HG02678 (cell line): ENCODE measurements at regions not wholly inside any gene's neighbourhood (a gene's known extent, or its start where the extent isn't known, plus 50 kb on each side); places are given as distances from the start of the nearest gene placed in this dataset.
"Not testable (repeated sequence)": the region's sequence is repeated elsewhere in the genome, so short reads cannot be mapped to it uniquely, and the experiment has no call there.

ENCODE experiments used
- ATAC-seq: cut with Tn5 transposase; IDR thresholded peaks from one replicate; pipeline ENCODE4 v1.9.1; 2021; ENCODE audit warnings: mild to moderate bottlenecking, moderate library complexity; ENCODE audit not compliant: unreplicated experiment

DNA sequence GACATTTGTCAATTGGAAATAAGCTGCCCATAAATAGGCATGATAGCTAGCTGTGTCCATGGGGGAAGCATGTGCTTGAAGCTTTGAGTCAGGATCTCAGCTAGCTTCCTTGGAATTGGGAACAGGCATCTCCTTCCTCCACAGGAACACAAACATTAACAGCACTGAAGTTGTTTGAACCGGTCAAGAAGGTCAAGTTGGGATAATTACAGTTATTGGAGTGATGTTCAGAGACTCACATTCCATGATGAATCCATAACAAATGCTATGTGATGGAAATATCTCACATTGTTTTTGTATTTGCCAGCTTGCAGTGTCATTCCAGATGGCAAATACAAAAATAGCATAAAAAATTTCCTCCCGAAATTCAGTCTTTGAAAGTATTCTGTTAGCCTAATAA lies 347.6 kb upstream of the SMIM21 start:
- ATAC-seq = no peak

DNA sequence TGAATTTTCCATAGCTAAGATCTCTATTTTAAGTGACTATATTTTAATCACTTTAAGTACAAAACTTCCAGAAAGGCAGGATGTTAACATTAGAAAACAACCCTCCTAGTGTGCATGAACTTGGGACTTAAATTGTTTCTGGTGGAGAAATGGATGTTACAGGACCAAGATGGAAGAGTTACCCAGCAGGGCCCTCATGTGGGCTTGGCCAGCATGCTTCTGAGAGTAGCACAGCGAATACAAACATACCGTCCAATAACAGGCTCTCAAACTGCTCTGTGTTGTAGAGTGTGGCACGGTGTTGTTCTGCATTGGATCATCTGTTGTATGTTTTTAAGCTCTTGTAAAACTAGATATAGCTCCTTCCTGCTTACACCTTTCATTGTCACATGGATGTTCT lies 346.1 kb upstream of the SMIM21 start:
- no peak for ATAC-seq

DNA sequence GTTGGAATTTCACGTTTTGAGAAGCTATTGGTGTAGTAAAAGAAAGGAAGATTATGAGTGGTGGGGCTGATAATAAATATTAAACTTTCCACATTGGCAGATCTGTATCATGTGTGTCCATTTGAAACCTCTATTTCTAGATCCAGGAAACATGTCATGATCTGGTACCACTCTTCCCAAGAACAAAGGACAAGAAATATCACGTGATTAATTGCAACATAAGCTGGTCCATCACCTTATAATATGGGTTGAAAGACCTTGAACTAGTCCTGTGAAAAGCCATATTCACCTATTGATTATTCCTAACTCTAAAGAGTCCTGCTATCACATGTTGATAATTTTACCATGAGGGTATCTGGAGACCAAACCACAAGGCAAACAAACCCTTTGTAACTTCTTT lies 335.3 kb upstream of the SMIM21 start:
- ATAC-seq = no peak

DNA sequence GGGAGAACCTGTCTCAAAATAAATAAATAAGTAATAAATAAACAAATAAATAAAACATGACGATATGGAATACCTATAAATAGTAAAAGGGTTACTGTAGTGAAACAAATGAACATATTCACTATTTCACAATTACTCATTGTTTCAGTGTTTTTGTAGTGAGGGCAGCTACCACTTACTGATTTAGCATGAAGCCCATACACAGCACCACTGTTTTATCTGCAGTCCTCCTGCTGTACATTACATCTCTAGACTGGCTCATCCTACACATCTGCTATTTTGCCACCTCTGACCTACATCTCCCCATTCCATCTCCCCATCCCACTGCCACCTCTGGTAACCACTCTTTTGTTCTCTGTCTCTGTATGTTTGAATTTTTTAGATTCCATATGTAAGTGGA lies 332.7 kb upstream of the SMIM21 start:
- no peak for ATAC-seq

DNA sequence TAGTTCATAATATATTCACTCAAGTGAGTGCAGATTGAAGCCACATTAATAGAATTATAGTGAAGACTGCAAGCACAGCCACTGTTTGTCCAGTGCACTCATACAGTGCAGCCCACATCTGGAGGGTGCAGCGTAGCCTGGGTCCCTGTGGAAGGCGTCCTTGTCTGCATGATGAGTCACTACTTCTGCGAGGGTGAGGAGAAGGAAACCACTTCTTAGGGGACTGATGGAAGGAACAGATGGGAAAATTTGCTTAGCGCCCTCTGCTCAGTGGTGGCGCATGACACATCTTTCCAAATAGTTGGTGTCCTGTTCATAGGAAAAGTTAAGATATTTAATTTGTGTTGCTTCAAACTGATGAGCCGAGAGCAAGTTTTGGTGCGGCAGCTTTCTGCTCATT lies 330.4 kb upstream of the SMIM21 start:
- no peak for ATAC-seq

DNA sequence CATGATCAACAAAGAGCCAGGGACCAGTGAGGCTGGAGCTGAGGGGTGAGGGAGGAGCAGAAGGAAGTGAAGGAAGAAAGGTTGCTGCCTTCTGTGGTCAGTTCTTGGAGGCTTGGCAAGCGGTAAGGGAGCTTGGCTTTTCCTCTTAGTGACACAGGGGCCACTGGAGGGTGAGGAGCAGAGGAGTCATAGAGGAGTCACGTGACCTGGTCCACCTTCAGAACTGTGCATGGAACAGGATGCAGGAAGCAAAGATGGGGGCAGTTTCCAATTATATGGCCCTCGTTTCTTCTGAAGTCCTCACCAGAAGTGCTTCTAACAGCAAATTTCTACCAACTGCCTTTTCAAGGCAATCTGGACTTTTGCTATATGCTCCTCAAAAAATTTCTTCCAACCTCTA lies 326.9 kb upstream of the SMIM21 start:
- ATAC-seq = no peak

DNA sequence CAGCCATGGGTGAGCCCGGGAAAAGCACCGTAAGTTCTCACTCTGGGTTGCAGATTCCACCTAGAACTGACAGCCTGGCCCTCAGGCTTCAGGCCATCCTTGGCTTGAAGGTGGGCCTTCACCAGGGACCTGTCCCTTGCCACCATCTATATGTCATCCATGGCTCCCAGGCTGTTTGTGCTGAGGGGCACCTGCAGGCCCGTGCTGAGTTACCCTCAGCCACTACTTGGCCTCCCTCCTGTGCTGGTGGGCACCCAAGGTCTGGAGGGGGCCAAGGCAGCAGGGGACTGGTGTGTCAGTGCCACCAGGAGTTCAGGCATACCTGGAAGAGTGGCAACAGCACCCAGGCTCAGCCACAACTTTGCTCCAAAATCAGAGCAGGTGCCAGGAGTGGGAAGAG lies 326.2 kb upstream of the SMIM21 start:
- no peak for ATAC-seq

DNA sequence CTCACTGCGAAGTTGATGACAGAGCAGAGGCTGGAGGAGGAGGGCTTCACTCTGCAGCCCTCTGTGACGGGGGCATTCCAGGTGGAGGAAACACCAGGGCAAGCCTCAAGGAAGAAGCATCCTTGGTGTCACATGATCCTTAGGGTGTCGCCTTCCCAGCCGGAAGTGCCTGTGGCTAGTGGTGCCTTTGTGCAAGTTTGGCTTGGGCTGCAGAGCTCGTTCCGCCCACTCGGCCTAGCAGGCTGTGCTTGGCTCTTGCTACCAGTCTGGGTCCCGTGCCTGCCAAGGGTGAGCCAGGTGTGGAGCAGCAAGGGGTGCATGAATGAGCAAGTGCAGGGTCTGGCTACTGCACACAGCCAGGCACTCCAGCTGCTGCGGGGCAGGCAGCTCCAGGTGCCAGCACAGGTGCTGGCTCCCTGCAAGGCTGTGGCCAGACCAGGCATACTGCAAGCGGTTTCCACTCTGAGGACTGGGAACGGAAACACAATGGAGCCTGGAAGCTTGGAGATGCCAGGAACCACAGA lies 325.3 kb upstream of the SMIM21 start:
- no peak for ATAC-seq

DNA sequence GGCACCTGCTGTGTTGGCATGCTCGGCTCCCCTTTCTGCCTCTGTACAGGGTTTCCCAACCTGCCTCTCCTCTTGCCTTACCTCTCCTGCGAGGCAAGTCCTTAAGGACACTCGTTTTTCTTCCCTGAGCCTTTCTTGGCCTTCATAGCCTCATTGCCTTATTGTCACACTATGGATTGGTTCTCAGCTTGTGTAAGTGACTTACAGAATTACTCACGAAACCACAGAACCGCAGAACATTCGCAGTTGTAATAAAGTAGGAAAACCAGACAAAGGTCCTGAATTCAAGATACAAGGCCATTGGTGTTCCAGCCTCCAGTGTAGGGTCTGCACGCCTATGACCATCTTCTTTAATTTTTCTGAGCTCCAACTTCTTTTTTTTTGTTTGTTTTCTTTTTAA lies 317.6 kb upstream of the SMIM21 start:
- no peak for ATAC-seq

DNA sequence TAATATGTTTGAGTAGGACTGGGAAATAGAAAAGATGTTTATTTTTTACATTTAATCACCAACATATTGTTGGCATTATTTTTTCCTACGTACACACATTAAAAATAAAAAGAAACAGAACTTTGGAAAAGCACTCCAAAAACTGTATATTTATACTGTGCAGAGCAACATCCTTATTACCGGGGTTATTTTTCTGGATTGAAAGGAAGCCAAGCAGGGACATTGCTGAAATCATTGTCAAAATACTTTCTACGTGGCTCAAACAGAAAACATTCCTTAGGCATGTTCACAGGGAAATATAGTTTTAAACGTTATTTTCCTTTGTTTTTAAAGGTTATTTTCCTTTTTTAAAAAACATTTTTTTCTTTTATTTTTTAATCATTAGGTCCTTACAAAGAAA lies 315.0 kb upstream of the SMIM21 start:
- no peak for ATAC-seq

DNA sequence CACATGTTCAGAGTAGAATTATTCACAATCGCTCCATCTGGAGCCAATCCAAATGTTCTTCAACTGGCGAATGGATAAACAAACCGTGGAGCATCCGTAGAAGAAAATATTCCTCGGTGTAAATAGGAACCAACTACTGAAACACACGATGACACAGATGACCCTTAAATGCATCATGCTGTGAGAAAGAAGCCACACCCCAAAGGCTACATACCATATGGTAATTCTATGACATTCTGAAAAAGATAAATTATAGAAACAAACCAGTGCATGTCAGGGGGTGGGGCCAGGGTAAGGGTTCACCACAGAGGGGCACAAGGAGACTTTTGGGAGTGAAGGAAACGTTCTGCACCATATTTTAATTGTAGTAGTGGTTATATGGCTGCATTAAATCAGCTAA lies 312.2 kb upstream of the SMIM21 start:
- ATAC-seq = no peak

DNA sequence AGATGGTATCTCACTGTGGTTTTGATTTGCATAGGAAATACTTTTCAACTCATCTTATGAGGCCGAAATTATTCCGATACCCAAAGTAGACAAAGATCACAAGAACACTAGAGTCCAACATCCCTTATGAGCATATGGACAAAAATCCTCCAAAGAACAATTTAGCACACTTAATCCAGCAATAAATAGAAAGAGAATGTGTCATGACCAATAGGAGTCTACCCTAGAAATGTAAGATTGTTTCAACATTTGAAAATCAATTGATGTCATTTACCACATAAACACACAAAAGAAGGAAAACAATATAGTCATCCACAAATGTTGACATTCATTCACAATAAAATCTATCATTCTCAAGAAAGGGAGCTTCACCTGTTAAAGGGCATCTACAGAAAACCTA lies 307.8 kb upstream of the SMIM21 start:
- ATAC-seq = no peak

DNA sequence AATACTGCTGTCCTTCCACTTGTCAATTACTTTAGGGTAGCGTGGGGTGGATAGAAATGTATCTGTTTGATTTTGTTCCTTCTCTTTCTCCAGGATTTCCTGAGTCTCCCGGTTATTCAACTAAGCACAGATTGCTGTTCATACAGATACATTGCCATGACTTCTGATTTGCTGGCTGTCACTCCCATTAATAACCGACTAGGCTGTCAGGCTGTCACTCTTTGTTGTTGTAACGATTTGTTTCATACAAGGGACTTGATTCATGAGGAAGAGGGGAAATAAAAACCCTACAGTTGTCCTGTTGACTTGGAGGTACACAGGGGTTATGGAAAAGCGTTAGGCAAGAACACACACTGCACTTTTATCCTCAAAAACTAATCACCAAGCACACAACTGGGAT lies 302.7 kb upstream of the SMIM21 start:
- ATAC-seq = no peak

DNA sequence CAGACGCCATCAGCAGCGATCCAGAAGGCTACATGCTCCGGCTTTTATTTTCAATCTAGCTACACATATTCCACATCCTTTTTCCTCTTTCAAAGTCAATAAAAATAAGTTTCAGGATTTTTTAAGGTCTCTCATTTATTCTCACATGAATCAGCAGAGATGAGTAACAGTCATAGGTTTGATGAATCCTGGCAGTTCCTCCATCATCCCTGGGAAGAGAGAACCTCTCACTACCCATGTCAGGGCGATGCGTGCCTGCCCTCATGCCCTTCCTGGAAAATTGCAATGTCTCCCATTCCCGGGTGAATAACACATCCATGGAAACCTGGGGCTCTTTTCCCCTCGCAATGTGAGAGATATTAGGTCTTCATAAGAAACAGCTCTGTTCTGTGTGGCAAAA lies 301.1 kb upstream of the SMIM21 start:
- no peak for ATAC-seq

DNA sequence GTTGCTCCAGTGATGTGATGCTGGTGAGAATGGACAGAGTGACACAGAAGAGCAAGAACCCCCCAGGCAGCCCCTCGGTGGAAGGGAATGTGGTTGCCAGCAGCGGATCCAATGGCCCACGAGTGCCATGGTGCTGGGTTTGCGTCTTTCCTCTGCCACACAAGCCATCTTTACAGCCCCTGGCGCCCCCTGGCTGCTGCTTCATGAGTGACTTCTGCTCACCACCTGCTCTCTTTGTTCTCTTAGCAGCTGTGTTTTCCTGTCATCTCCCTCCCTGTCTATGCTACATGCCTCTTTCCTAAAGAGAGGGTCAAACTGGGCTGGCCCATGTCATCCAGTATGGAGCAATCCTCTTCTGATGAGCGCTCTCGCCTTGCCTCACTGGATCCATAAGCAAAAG lies 300.0 kb upstream of the SMIM21 start:
- ATAC-seq = no peak

DNA sequence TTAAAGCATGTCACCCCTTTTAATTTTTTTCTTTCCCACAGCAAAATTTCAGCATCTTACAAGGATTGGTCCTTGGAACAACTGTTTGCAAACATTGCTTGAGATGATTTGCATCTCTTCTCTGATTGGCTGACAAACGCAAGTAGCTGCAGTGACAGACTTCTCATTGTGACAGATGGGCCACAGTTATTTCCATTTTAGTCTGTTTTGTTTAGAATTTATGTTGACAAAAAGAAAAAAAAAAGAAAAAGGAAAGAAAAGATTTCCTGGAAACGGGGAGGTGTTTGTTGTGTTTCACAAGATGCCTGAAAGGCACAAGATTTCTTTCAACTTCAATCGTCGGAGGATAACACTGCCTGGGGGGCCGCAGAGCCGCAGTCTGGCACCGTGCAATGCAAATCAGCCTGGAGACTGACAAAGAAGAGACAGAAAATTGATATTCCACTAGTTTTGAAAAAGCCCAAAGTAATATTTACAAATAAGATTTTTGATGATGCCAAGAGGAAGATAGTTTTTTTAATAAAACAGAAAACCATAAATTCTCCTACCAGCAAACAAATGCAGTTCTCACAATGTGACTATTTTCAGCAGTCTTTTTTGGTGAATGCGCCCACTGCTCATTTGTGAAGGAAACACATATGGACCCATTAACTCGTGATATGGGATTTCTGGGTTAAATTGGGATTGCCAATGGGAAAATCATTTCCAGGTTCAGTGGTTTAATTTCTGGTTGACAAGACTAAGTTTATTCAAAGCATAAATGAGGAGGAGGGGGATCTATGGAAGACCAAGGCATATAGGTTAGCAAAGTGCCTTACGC lies 296.2 kb upstream of the SMIM21 start:
- ATAC-seq = no peak

DNA sequence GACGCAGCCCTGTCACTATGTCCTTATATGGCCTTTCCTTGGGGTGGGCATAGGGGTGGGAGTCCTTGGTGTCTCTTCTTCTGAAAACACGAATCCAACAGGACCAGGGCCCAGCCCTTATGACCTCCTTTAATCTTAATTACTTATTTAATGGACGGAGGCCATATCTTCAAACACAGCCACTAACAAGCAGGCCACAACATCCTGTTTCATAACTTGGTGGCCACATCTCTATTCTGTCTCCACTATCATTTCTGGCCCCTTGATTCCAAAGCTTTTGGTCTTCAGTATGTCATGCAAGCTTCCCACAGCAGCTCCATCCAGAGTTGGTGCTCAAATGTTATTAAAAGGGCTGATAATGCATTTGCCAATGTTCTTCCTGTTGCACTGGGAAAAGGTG lies 287.3 kb upstream of the SMIM21 start:
- ATAC-seq = no peak

DNA sequence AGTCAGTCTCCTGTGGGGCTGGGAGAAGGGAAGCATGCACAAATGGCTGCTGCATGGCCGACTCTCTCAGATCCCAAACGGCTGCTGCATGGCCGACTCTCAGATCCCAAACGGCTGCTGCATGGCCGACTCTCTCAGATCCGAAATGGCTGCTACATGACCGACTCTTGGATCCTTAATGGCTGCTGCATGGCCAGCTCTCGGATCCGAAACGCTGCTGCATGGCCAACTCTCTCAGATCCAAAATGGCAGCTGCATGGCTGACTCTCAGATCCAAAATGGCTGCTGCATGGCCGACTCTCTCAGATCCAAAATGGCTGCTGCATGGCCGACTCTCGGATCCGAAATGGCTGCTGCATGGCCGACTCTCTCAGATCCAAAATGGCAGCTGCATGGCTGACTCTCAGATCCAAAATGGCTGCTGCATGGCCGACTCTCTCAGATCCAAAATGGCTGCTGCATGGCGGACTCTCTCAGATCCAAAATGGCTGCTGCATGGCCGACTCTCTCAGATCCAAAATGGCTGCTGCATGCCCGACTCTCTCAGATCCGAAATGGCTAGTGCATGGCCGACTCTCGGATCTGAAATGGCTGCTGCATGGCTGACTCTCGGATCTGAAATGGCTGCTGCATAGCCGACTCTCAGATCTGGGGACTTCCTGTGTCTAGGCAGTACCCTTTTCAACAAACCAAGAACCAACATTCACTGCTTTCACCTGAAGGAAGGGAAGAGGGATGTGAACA lies 284.8 kb upstream of the SMIM21 start:
- ATAC-seq = not testable (repeated sequence)

DNA sequence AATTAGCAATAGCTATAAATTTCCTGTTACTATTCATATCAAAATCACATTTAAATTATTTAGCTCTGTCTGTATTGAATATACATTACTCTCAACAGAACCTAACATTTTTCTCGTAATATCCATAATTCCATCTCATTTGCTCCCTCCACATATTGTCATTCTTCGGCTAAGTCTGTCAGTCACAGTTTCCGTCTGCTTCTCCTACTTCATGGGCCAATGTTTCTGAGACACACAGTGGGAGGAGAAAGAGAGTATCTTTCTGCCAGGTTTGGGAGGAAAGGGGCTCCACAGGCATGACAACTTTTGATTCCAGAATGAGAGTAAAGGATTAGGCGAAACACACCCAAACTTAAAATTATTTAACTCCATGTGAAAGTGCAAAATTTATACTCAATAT lies 273.1 kb upstream of the SMIM21 start:
- ATAC-seq = no peak

DNA sequence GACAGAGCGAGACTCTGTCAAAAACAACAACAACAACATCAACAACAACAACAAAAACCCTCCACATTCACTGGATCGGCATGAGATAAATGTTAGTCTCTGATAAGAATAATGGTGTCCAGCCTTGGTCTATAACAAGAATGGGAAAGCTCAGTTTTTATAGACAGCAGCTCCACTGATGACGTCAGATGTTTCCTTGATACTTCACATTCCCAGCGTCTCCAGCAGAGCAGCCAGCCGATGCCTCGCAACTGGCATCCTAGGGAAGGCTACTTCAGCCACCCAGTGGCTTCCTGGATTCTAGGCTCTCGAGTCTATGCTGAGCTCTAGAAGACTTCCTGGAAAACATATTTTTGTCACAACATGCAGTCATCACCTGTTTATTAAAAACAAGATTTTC lies 271.4 kb upstream of the SMIM21 start:
- no peak for ATAC-seq

DNA sequence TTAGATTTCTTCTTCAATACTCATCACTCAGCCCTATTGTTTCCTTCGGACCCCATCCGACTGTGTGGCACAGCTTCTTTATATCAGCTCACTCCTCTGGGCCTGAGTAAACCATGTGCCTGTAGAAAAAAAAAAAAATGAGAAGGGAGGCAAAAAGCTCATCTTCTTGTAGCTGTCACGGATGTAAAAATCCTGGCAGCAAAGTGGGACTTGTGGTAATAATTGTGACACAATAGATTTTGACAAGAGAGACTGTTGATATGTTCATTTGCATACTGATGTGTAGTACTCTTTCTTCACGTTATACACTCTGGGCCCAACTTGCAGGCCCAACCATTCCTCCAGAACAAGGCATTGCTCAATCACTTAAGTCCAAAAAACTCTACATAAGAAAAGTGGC lies 270.0 kb upstream of the SMIM21 start:
- no peak for ATAC-seq

DNA sequence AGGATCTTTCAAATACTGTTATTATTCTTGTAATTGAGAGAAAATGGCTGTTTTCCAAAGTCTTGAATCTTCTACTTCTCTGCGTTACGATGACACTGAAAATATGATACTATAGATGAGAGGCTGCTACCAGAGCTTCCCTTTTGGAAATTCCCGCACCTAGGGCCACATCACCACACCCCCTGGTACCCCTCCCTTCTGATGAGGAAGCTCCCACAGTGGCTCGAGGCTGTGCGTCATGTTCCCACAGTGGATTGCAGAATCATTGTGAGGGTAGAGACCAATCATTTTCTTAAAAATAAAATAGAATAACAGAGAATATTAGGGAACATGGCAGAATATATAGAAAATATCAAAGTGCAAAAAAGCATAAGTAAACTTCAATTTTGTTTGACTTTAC lies 268.9 kb upstream of the SMIM21 start:
- no peak for ATAC-seq
